ENCODE measurements at regions not wholly inside any gene's neighbourhood (a gene's known extent, or its start where the extent isn't known, plus 50 kb on each side); places are given as distances from the start of the nearest gene placed in this dataset.

DNA sequence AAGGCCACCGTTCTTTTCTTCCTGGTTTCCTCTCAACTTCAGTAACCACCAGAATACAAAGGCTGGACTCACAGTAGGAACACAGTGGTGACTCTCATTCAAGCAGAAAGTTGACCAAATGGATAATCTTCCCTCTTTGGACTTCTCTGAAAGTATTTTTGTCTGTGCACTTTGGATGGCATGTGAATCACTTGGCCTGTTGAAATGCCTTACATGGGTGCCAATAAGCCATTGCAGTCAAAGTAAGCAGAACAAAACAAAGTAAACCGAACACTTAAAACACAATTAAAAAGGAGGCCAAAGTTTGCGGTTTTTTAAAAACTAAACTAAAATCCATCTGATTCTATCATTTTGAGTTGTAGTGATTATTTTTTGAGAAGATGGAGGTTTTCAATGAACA lies 370.1 kb upstream of the DDHD1 start:
- FAIRE-seq: no peak
- TF ChIP-seq, protein P1, sequence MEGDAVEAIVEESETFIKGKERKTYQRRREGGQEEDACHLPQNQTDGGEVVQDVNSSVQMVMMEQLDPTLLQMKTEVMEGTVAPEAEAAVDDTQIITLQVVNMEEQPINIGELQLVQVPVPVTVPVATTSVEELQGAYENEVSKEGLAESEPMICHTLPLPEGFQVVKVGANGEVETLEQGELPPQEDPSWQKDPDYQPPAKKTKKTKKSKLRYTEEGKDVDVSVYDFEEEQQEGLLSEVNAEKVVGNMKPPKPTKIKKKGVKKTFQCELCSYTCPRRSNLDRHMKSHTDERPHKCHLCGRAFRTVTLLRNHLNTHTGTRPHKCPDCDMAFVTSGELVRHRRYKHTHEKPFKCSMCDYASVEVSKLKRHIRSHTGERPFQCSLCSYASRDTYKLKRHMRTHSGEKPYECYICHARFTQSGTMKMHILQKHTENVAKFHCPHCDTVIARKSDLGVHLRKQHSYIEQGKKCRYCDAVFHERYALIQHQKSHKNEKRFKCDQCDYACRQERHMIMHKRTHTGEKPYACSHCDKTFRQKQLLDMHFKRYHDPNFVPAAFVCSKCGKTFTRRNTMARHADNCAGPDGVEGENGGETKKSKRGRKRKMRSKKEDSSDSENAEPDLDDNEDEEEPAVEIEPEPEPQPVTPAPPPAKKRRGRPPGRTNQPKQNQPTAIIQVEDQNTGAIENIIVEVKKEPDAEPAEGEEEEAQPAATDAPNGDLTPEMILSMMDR (IDR thresholded peaks at IDR 0.05; ENCODE audit: borderline replicate concordance, extremely low read depth, insufficient read depth): no peak
- Histone ChIP-seq H3K27me3 (ENCODE audit: control insufficient read depth, insufficient read depth, low read length) (no peaks in the 10 kb centered on the region), H3K9ac (ENCODE audit: low read length in 3 of 3) (no peak overlapping the region), H3K4me1 (ENCODE audit: control insufficient read depth in 2 of 3, insufficient read depth in 2 of 3, low read depth in 1 of 3, low read length in 3 of 3) (no peaks in the 10 kb centered on the region), H3K27ac (ENCODE audit: low read depth in 2 of 2, low read length in 2 of 2) (no peak overlapping the region), H3K36me3 (ENCODE audit: control insufficient read depth in 2 of 3, insufficient read depth in 3 of 3, low read length in 3 of 3) (no peaks in the 10 kb centered on the region), H3K9me3 (ENCODE audit: control insufficient read depth in 2 of 3, insufficient read depth in 1 of 3, low read length in 3 of 3) (no peaks in the 10 kb centered on the region), H3K4me3 (ENCODE audit: low read length in 3 of 3) (no peak overlapping the region)
- DNase-seq: no peak
- intact Hi-C loops (cut with DNase I): no loop called here

DNA sequence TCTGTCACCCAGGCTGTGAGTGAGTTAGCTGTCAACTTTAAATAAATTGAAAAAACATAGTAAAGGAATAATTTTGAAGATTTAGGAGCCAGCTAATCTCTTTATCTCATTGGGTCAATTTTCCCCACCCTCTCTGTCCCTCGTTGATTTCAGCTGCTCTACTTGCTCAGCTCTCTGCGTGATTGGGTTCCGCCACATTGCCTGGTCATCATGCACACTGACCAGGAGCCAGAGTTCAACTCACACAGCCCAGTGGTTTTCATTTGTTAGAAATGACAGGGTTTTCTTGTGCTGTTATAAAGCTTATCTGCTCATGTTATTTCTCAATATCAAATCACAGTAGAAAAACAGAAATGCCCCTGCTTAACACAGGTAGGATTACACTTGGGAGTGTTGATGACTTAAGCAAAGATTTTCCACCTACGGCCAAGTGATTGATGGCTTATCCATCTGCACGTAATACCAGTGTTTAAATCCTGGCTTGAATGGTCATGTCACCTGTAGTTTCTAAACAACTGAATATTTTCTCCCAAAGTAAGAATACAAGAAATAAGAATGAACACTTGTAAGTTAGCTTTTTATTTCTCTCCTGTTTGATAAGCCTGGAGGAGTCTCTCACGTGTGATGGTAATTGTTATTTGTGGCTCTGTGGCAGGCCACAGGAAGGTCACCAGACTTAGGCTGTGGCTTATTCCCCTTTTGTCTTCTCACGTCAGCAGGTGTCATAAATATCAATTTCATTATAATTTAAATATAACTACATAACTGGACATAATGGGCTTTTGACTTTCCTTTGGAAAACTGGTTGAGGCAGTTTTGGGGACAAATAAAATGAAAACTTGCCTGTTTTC lies 367.2 kb upstream of the DDHD1 start:
- TF ChIP-seq, protein P1 (IDR thresholded peaks at IDR 0.05; ENCODE audit: borderline replicate concordance, extremely low read depth, insufficient read depth): no peak
- DNase-seq: peak in 4 of 5 donors; percentile 47 to 73 (median 58)
- Histone ChIP-seq H3K4me3 (ENCODE audit: low read length in 3 of 3) (no peak overlapping the region), H3K36me3 (ENCODE audit: control insufficient read depth in 2 of 3, insufficient read depth in 3 of 3, low read length in 3 of 3) (no peaks in the 10 kb centered on the region), H3K9me3 (ENCODE audit: control insufficient read depth in 2 of 3, insufficient read depth in 1 of 3, low read length in 3 of 3) (no peaks in the 10 kb centered on the region), H3K27me3 (ENCODE audit: control insufficient read depth, insufficient read depth, low read length) (no peaks in the 10 kb centered on the region), H3K9ac (ENCODE audit: low read length in 3 of 3) (no peak overlapping the region), H3K4me1 (ENCODE audit: control insufficient read depth in 2 of 3, insufficient read depth in 2 of 3, low read depth in 1 of 3, low read length in 3 of 3) (no peaks in the 10 kb centered on the region), H3K27ac (ENCODE audit: low read depth in 2 of 2, low read length in 2 of 2) (no peak overlapping the region)
- intact Hi-C loops (cut with DNase I): no loop called here
- no peak for FAIRE-seq

DNA sequence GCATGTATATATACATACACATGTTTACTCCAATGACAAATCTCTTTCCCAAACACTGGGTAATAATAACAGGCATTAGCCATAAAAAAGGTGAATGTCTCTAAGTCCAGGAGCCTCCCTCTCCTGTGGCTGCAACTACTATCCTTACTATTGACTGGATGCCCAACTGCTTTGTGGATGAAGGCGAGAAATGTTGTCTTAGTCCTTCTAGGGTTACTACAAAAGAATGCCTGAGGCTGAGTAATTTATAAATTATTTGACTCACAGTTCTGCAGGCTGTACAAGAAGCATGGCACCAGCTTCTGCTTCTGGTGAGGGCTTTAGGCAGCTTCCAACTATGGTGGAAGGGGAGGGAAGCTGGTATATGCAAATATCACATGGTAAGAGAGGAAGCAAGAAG lies 366.0 kb upstream of the DDHD1 start:
- no peak overlapping the region for H3K4me3 ChIP-seq (ENCODE audit: low read length in 3 of 3)
- intact Hi-C loops (cut with DNase I): no loop called here
- H3K4me1 ChIP-seq (ENCODE audit: control insufficient read depth in 2 of 3, insufficient read depth in 2 of 3, low read depth in 1 of 3, low read length in 3 of 3): no peaks in the 10 kb centered on the region
- no peak overlapping the region for H3K9ac ChIP-seq (ENCODE audit: low read length in 3 of 3)
- TF ChIP-seq, protein P1 (IDR thresholded peaks at IDR 0.05; ENCODE audit: borderline replicate concordance, extremely low read depth, insufficient read depth): no peak
- H3K27me3 ChIP-seq (ENCODE audit: control insufficient read depth, insufficient read depth, low read length): no peaks in the 10 kb centered on the region
- no peaks in the 10 kb centered on the region for H3K36me3 ChIP-seq (ENCODE audit: control insufficient read depth in 2 of 3, insufficient read depth in 3 of 3, low read length in 3 of 3)
- H3K27ac ChIP-seq (ENCODE audit: low read depth in 2 of 2, low read length in 2 of 2): no peak overlapping the region
- no peaks in the 10 kb centered on the region for H3K9me3 ChIP-seq (ENCODE audit: control insufficient read depth in 2 of 3, insufficient read depth in 1 of 3, low read length in 3 of 3)
- FAIRE-seq: no peak
- peak in 1 of 5 donors; percentile 27 for DNase-seq
